IMR-90 (cell line): ENCODE measurements at regions not wholly inside any gene's neighbourhood (a gene's known extent, or its start where the extent isn't known, plus 50 kb on each side); places are given as distances from the start of the nearest gene placed in this dataset.

Experiments
- ATAC-seq: fragments of 200-7000 bp; cut with Tn5 transposase; 2 replicates; pipeline ENCODE4 v1.9.1; 2020; ENCODE audit warnings: low read depth, mild to moderate bottlenecking, moderate library complexity
- BruUV-seq: library from RNA; stranded (reverse); fragments of 400-500 nt; replicated peaks from 2 replicates; lab custom pipeline; 2021; lab: Mats Ljungman, UMichigan
- CTCF ChIA-PET: fragments of 300-600 bp; formaldehyde crosslinking; extraction: SDS; loops from one replicate; lab custom pipeline; 2021; ENCODE audit warnings: antibody characterized with exemption; lab: Yijun Ruan, JAX
- POLR2A ChIA-PET: fragments of 300-600 bp; sonication (Branson Sonifier 250); formaldehyde crosslinking; loops from one replicate; lab custom pipeline; 2022; ENCODE audit warnings: antibody characterized with exemption; ENCODE audit not compliant: unreplicated experiment; lab: Charles Lee
- DNase-seq: peaks from one replicate; pipeline ENCODE4 v3.0.0; 2013
- H2AFZ ChIP-seq: replicated peaks from 2 replicates; pipeline ENCODE3; 2013; ENCODE audit warnings: low read length, mild to moderate bottlenecking; ENCODE audit not compliant: poor library complexity
- H2AK5ac ChIP-seq: 2 replicates; pipeline ENCODE4 v1.6.1; 2013; ENCODE audit warnings: low read depth, low read length, inconsistent platforms
- H2AK9ac ChIP-seq: replicated peaks from 2 replicates; pipeline ENCODE3; 2013; ENCODE audit warnings: mild to moderate bottlenecking, low read depth, low read length, moderate library complexity; ENCODE audit not compliant: poor library complexity
- H2BK120ac ChIP-seq: 2 replicates; pipeline ENCODE4 v1.6.1; 2013; ENCODE audit warnings: low read depth, low read length, inconsistent platforms
- H2BK15ac ChIP-seq: 3 replicates; pipeline ENCODE4 v1.6.1; 2013; ENCODE audit warnings: low read depth, low read length, inconsistent platforms
- H2BK20ac ChIP-seq: 2 replicates; pipeline ENCODE4 v1.6.1; 2013; ENCODE audit warnings: low read depth, mild to moderate bottlenecking, inconsistent platforms, low read length, moderate library complexity
- H2BK5ac ChIP-seq: 2 replicates; pipeline ENCODE4 v1.6.1; 2013; ENCODE audit warnings: mild to moderate bottlenecking, low read depth, low read length, inconsistent platforms; ENCODE audit not compliant: poor library complexity, severe bottlenecking
- H3K14ac ChIP-seq: replicated peaks from 2 replicates; pipeline ENCODE4 v1.6.1; 2013; ENCODE audit warnings: low read depth, low read length, inconsistent platforms
- H3K18ac ChIP-seq: 2 replicates; pipeline ENCODE4 v1.6.1; 2013; ENCODE audit warnings: low read depth, low read length, control low read depth
- H3K23ac ChIP-seq: 2 replicates; pipeline ENCODE4 v1.6.1; 2013; ENCODE audit warnings: low read depth, low read length, inconsistent platforms
- H3K27ac ChIP-seq: 2 replicates; pipeline ENCODE4 v1.5.1; 2013; ENCODE audit warnings: mild to moderate bottlenecking, control low read depth, low read length; ENCODE audit not compliant: insufficient read depth
- H3K27me3 ChIP-seq: 2 replicates; pipeline ENCODE4 v1.6.1; 2013; ENCODE audit warnings: low read length; ENCODE audit not compliant: control insufficient read depth, insufficient read depth
- H3K36me3 ChIP-seq: 2 replicates; pipeline ENCODE4 v1.6.1; 2013; ENCODE audit warnings: low read length, mixed read lengths; ENCODE audit not compliant: control insufficient read depth, insufficient read depth
- H3K4ac ChIP-seq: 2 replicates; pipeline ENCODE4 v1.6.1; 2013; ENCODE audit warnings: low read depth, low read length, inconsistent platforms
- H3K4me1 ChIP-seq: 2 replicates; pipeline ENCODE4 v1.6.1; 2013; ENCODE audit warnings: low read length, mixed read lengths; ENCODE audit not compliant: control insufficient read depth, insufficient read depth
- H3K4me2 ChIP-seq: 2 replicates; pipeline ENCODE4 v1.6.1; 2013; ENCODE audit warnings: low read depth, mild to moderate bottlenecking, control low read depth, low read length, moderate library complexity
- H3K4me3 ChIP-seq: 2 replicates; pipeline ENCODE4 v1.5.1; 2013; ENCODE audit warnings: low read depth, mild to moderate bottlenecking, control low read depth, low read length, moderate library complexity; ENCODE audit not compliant: insufficient read depth
- H3K56ac ChIP-seq: 2 replicates; pipeline ENCODE4 v1.6.1; 2013; ENCODE audit warnings: low read length, inconsistent platforms; ENCODE audit not compliant: insufficient read depth; ENCODE audit errors: extremely low read depth
- H3K79me1 ChIP-seq, 2 experiments: 2 replicates each; pipeline ENCODE4 v1.6.1; 2013; ENCODE audit warnings: low read length in 2 of 2, inconsistent platforms in 1 of 2, low read depth in 1 of 2
- H3K9ac ChIP-seq: 2 replicates; pipeline ENCODE4 v1.6.1; 2013; ENCODE audit warnings: low read depth, low read length, control low read depth
- H3K9me1 ChIP-seq: 2 replicates; pipeline ENCODE4 v1.6.1; 2013; ENCODE audit warnings: low read length, inconsistent platforms; ENCODE audit not compliant: insufficient read depth
- H3K9me3 ChIP-seq: 2 replicates; pipeline ENCODE4 v1.6.1; 2013; ENCODE audit warnings: low read length; ENCODE audit not compliant: control insufficient read depth, insufficient read depth
- H4K20me1 ChIP-seq: 2 replicates; pipeline ENCODE4 v1.6.1; 2013; ENCODE audit warnings: low read length, inconsistent platforms; ENCODE audit not compliant: insufficient read depth
- H4K5ac ChIP-seq: 2 replicates; pipeline ENCODE4 v1.6.1; 2013; ENCODE audit warnings: mild to moderate bottlenecking, low read depth, low read length, control low read depth
- H4K8ac ChIP-seq, 2 experiments: 2 replicates each; pipeline ENCODE4 v1.6.1; 2013; ENCODE audit warnings: low read depth in 2 of 2, low read length in 2 of 2, control low read depth in 1 of 2, inconsistent platforms in 1 of 2
- H4K91ac ChIP-seq: 2 replicates; pipeline ENCODE4 v1.6.1; 2013; ENCODE audit warnings: low read depth, low read length, inconsistent platforms; ENCODE audit not compliant: insufficient read depth
- MAFK ChIP-seq: IDR thresholded peaks from 2 replicates; pipeline ENCODE4 v1.6.1; 2012; ENCODE audit warnings: low read depth, low read length, improper control_type of control experiment
- RFX5 ChIP-seq: IDR thresholded peaks from 2 replicates; pipeline ENCODE4 v1.8.0; 2012; ENCODE audit warnings: low read depth, mild to moderate bottlenecking, low read length, moderate library complexity
- dilution Hi-C: fragments of 300-500 bp; cut with HindIII; formaldehyde crosslinking; loops from one replicate; pipeline ENCODE4 v1.14.3; 2018; ENCODE audit warnings: low sequenced_read_pairs; ENCODE audit not compliant: unreplicated experiment
- in situ Hi-C: fragments of 300-500 bp; cut with MboI; formaldehyde crosslinking; loops from 3 replicates; pipeline ENCODE4 v1.14.3; 2019; ENCODE audit warnings: low sequenced_read_pairs, inconsistent platforms, mixed read lengths
- intact Hi-C: fragments of 100-400 bp; cut with micrococcal nuclease; formaldehyde crosslinking; loops from 2 replicates; pipeline ENCODE4 v1.10.0; 2022

GRCh38 chr6:103674790-103675189 is 1184.9 kb downstream of the HACE1 start:
- Histone ChIP-seq H3K4me1 (no peaks in the 10 kb centered on the region), H4K20me1 (no peaks in the 10 kb centered on the region), H3K4ac (no peak overlapping the region), H4K8ac (no peak overlapping the region), H3K27ac (no peak overlapping the region), H4K91ac (no peak overlapping the region), H3K4me3 (no peak overlapping the region), H3K23ac (no peak overlapping the region), H4K5ac (no peak overlapping the region), H3K27me3 (no peaks in the 10 kb centered on the region), H2BK20ac (no peak overlapping the region), H3K4me2 (no peak overlapping the region), H3K14ac (no peak overlapping the region), H3K9me1 (no peaks in the 10 kb centered on the region), H2BK15ac (no peak overlapping the region), H2BK120ac (no peak overlapping the region), H2AK9ac (no peak overlapping the region), H3K56ac (no peak overlapping the region), H3K9me3 (peaks cover 8% of the 10 kb centered on the region), H3K36me3 (no peaks in the 10 kb centered on the region), H2BK5ac (no peak overlapping the region), H2AK5ac (no peak overlapping the region), H3K9ac (no peak overlapping the region), H3K79me1 (no peaks in the 10 kb centered on the region), H2AFZ (no peak overlapping the region), H3K18ac (no peak overlapping the region)
- ChIA-PET CTCF (no interaction called here), POLR2A (no interaction called here)
- peak; percentile 77 for TF ChIP-seq MAFK
- no peak for TF ChIP-seq RFX5
- dilution Hi-C loops (no loop called here), in situ Hi-C loops (no loop called here), intact Hi-C loops (no loop called here)
- DNase-seq (no peak), ATAC-seq (no peak)
- no TSS peak for BruUV-seq
